Activated CD4-positive, alpha-beta T cell treated with anti-CD3 and anti-CD28 coated beads, Interleukin-10, Interleukin-2, amounts not matched to agents 100 ng/mL and 50 ng/mL, durations not matched to agents 16 hours and 8 hours (primary cell): ENCODE measurements at regions not wholly inside any gene's neighbourhood (a gene's known extent, or its start where the extent isn't known, plus 50 kb on each side); places are given as distances from the start of the nearest gene placed in this dataset.

Source experiments
- DNase-seq: peaks from one replicate; pipeline ENCODE4 v3.0.0-alpha.2; 2020

GRCh38 chr3:30122359-30122758 is 484.0 kb upstream of the TGFBR2 start:
- DNase-seq = no peak

- no peak for DNase-seq
Measured at GRCh38 chr3:30123224-30123623, 483.2 kb upstream of the TGFBR2 start.

GRCh38 chr3:30123755-30124154 is 482.6 kb upstream of the TGFBR2 start:
- DNase-seq = no peak

GRCh38 chr3:30124435-30125370 is 481.7 kb upstream of the TGFBR2 start:
- DNase-seq = no peak

- no peak for DNase-seq
Measured at GRCh38 chr3:30129765-30130164, 476.6 kb upstream of the TGFBR2 start.

- no peak for DNase-seq
Measured at GRCh38 chr3:30130391-30130790, 476.0 kb upstream of the TGFBR2 start.

GRCh38 chr3:30131191-30131590 is 475.2 kb upstream of the TGFBR2 start:
- DNase-seq = no peak

GRCh38 chr3:30135190-30135589 is 471.2 kb upstream of the TGFBR2 start:
- DNase-seq = no peak

GRCh38 chr3:30139283-30139682 is 467.1 kb upstream of the TGFBR2 start:
- DNase-seq = peak; percentile 27

- no peak for DNase-seq
Measured at GRCh38 chr3:30140356-30141075, 465.9 kb upstream of the TGFBR2 start.

GRCh38 chr3:30141178-30141581 is 465.2 kb upstream of the TGFBR2 start:
- no peak for DNase-seq

GRCh38 chr3:30141927-30142326 is 464.5 kb upstream of the TGFBR2 start:
- DNase-seq = no peak

- DNase-seq = no peak
Measured at GRCh38 chr3:30142946-30143345, 463.5 kb upstream of the TGFBR2 start.

- no peak for DNase-seq
Measured at GRCh38 chr3:30145281-30145680, 461.1 kb upstream of the TGFBR2 start.

GRCh38 chr3:30146978-30147377 is 459.4 kb upstream of the TGFBR2 start:
- DNase-seq = peak; percentile 48

GRCh38 chr3:30154853-30155252 is 451.5 kb upstream of the TGFBR2 start:
- DNase-seq = no peak

- DNase-seq = no peak
Measured at GRCh38 chr3:30155755-30156154, 450.6 kb upstream of the TGFBR2 start.

- DNase-seq = no peak
Measured at GRCh38 chr3:30156586-30157498, 449.6 kb upstream of the TGFBR2 start.

- no peak for DNase-seq
Measured at GRCh38 chr3:30161375-30161774, 445.0 kb upstream of the TGFBR2 start.

- DNase-seq = no peak
Measured at GRCh38 chr3:30162579-30162978, 443.8 kb upstream of the TGFBR2 start.

- DNase-seq = no peak
Measured at GRCh38 chr3:30166535-30166934, 439.9 kb upstream of the TGFBR2 start.

GRCh38 chr3:30167541-30168011 is 438.8 kb upstream of the TGFBR2 start:
- DNase-seq = no peak

- no peak for DNase-seq
Measured at GRCh38 chr3:30169487-30169886, 436.9 kb upstream of the TGFBR2 start.
